Liver (tissue), 8 donors: ENCODE measurements at regions not wholly inside any gene's neighbourhood (a gene's known extent, or its start where the extent isn't known, plus 50 kb on each side); places are given as distances from the start of the nearest gene placed in this dataset.
"Not testable (repeated sequence)": the region's sequence is repeated elsewhere in the genome, so short reads cannot be mapped to it uniquely, and the experiment has no call there.

Experiments used
- DNase-seq: peaks from one replicate; pipeline ENCODE4 v3.0.0-alpha.2; 2017; ENCODE audit warnings: low spot score
- H3K27ac ChIP-seq, 2 donors: one replicate each; pipeline ENCODE4 v1.7.0; 2013; ENCODE audit warnings: inconsistent platforms in 2 of 2, low read length in 2 of 2, control low read depth in 1 of 2, low read depth in 1 of 2, mild to moderate bottlenecking in 1 of 2
- H3K27me3 ChIP-seq, 4 donors: one replicate each; pipeline versions ENCODE4 v1.6.1 to v1.7.0; 2013; ENCODE audit warnings: low read length in 3 of 4, inconsistent platforms in 1 of 4, mild to moderate bottlenecking in 1 of 4, moderate library complexity in 1 of 4; ENCODE audit not compliant: control insufficient read depth in 4 of 4, insufficient read depth in 4 of 4
- H3K36me3 ChIP-seq, 4 donors: one replicate each; pipeline versions ENCODE4 v1.6.1 to v1.7.0; 2013; ENCODE audit warnings: low read length in 3 of 4, mild to moderate bottlenecking in 3 of 4, low read depth in 1 of 4, moderate library complexity in 1 of 4; ENCODE audit not compliant: control insufficient read depth in 4 of 4, insufficient read depth in 3 of 4
- H3K4me1 ChIP-seq, 4 donors: one replicate each; pipeline versions ENCODE4 v1.6.1 to v1.7.0; 2013; ENCODE audit warnings: low read length in 3 of 4, mild to moderate bottlenecking in 3 of 4, moderate library complexity in 1 of 4; ENCODE audit not compliant: control insufficient read depth in 4 of 4, insufficient read depth in 4 of 4
- H3K4me3 ChIP-seq, 3 donors: one replicate each; pipeline versions ENCODE4 v1.6.1 to v1.7.0; 2013; ENCODE audit warnings: low read length in 3 of 3, control low read depth in 1 of 3, low read depth in 1 of 3, mild to moderate bottlenecking in 1 of 3
- H3K9ac ChIP-seq, 2 donors: one replicate each; pipeline ENCODE4 v1.7.0; 2013; ENCODE audit warnings: low read length in 2 of 2, mild to moderate bottlenecking in 2 of 2, moderate library complexity in 2 of 2, control low read depth in 1 of 2, low read depth in 1 of 2
- H3K9me3 ChIP-seq, 4 donors: one replicate each; pipeline versions ENCODE4 v1.6.1 to v1.7.0; 2013; ENCODE audit warnings: low read length in 3 of 4; ENCODE audit not compliant: control insufficient read depth in 4 of 4
- FOXA1 ChIP-seq: IDR thresholded peaks from 2 replicates; pipeline ENCODE4 v1.6.1; 2016; ENCODE audit warnings: antibody characterized with exemption
- FOXA2 ChIP-seq: IDR thresholded peaks from 2 replicates; pipeline ENCODE4 v1.6.1; 2016; ENCODE audit warnings: antibody characterized with exemption
- HNF4A ChIP-seq, 2 donors: conservative IDR thresholded peaks; 2 replicates each; pipeline ENCODE4 v1.6.1; 2016; ENCODE audit warnings: antibody characterized with exemption in 2 of 2, mild to moderate bottlenecking in 2 of 2
- HNF4G ChIP-seq: IDR thresholded peaks from 2 replicates; pipeline ENCODE4 v1.6.1; 2016; ENCODE audit warnings: antibody characterized with exemption
- JUND ChIP-seq, 2 donors: IDR thresholded peaks; 2 replicates each; pipeline ENCODE4 v1.6.1; 2016; ENCODE audit warnings: antibody characterized with exemption in 2 of 2
- NR2F2 ChIP-seq: IDR thresholded peaks from 2 replicates; pipeline ENCODE4 v1.6.1; 2016; ENCODE audit warnings: antibody characterized with exemption
- RAD21 ChIP-seq, 2 donors: IDR thresholded peaks; 2 replicates each; pipeline ENCODE4 v1.6.1; 2016; ENCODE audit warnings: antibody characterized with exemption in 2 of 2, mild to moderate bottlenecking in 2 of 2
- RXRA ChIP-seq, 2 donors: IDR thresholded peaks; 2 replicates each; pipeline ENCODE4 v1.6.1; 2017 to 2018; ENCODE audit warnings: antibody characterized with exemption in 2 of 2, mild to moderate bottlenecking in 1 of 2
- SP1 ChIP-seq: IDR thresholded peaks from 2 replicates; pipeline ENCODE4 v1.6.1; 2018; ENCODE audit warnings: antibody characterized with exemption, mild to moderate bottlenecking
- TAF1 ChIP-seq: conservative IDR thresholded peaks from 2 replicates; pipeline ENCODE4 v1.6.1; 2016; ENCODE audit warnings: antibody characterized with exemption, mild to moderate bottlenecking
- YY1 ChIP-seq: IDR thresholded peaks from 2 replicates; pipeline ENCODE4 v1.6.1; 2016; ENCODE audit warnings: antibody characterized with exemption, mild to moderate bottlenecking
- WGBS: extraction: QIAGEN DNeasy Blood & Tissue Kit; methylation state at CpG from one replicate; pipeline ENCODE4 v1.1.7; 2013; 5-methylcytosine and 5-hydroxymethylcytosine counted together
- TF ChIP-seq, protein P1 (sequence below): IDR thresholded peaks from 2 replicates; pipeline ENCODE4 v1.6.1; 2016; ENCODE audit warnings: antibody characterized with exemption
- TF ChIP-seq, protein P2 (sequence below): fragments of 150-350 bp; IDR thresholded peaks from 2 replicates; pipeline ENCODE4 v1.5.1; 2017; ENCODE audit warnings: improper control_type of control experiment, low read depth, low read length; ENCODE audit not compliant: missing input control
- TF ChIP-seq, protein P3 (sequence below): IDR thresholded peaks from 2 replicates; pipeline ENCODE4 v1.6.1; 2016; ENCODE audit warnings: antibody characterized with exemption
- TF ChIP-seq, protein P4 (sequence below): IDR thresholded peaks from 2 replicates; pipeline ENCODE4 v1.6.1; 2016; ENCODE audit warnings: antibody characterized with exemption
- donor health status: healthy.
- donor health status: healthy.
- donor health status: healthy.
- donor health status: healthy.
- donor health status: healthy.

DNA sequence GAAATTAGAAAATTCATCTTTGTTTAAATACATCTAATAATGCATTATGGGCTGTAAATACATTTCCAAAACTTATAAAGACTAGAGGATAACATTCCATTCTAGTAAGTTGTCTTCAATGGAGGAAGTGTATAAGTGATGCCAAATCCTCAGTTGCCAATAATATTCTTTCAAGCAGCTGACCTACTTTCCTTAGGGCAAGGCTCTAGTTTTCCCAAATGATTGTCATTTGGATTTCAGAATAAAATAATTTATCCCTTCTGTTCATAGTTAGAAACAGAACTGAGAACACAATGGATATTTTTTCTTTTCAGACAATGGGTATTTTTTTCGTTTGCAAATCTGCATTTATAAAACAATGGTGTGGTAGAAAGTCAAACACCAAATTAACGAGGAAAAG is 354.9 kb upstream of the ADAMTS5 start:
- TF ChIP-seq TAF1 (no peak), RXRA (IDR thresholded peaks at IDR 0.05) (no peak), FOXA1 (no peak), SP1 (no peak), HNF4A (conservative IDR thresholded peaks at IDR 0.05) (no peak)
- TF ChIP-seq, protein P1, sequence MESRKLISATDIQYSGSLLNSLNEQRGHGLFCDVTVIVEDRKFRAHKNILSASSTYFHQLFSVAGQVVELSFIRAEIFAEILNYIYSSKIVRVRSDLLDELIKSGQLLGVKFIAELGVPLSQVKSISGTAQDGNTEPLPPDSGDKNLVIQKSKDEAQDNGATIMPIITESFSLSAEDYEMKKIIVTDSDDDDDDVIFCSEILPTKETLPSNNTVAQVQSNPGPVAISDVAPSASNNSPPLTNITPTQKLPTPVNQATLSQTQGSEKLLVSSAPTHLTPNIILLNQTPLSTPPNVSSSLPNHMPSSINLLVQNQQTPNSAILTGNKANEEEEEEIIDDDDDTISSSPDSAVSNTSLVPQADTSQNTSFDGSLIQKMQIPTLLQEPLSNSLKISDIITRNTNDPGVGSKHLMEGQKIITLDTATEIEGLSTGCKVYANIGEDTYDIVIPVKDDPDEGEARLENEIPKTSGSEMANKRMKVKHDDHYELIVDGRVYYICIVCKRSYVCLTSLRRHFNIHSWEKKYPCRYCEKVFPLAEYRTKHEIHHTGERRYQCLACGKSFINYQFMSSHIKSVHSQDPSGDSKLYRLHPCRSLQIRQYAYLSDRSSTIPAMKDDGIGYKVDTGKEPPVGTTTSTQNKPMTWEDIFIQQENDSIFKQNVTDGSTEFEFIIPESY: no peak
- 74% methylated on average over 2 of the region's 2 CpGs for WGBS
- Histone ChIP-seq H3K27me3 (no peaks in the 10 kb centered on the region), H3K36me3 (no peaks in the 10 kb centered on the region), H3K4me1 (no peaks in the 10 kb centered on the region), H3K9ac (no peak overlapping the region), H3K4me3 (no peak overlapping the region), H3K9me3 (no peaks in the 10 kb centered on the region), H3K27ac (no peak overlapping the region)
- DNase-seq: no peak

DNA sequence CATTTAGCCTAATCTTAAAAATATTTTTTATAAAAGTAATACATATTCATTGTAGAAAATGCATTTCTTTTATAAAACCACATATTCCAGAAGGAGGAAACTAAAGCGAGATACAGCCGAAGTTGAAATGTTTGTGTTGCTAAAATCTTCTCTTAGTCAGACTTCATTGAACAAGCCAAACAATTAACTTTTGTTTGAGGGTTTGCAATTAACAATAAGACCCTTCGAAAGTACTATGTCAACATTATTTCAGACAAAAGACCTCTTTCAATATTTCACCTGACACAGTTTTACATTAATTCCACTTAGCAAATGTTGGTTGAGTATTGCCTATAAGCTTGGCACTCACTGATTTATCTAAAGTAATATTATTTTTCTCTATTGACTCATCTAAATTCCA is 354.0 kb upstream of the ADAMTS5 start:
- DNase-seq: no peak
- WGBS: 68% methylated on average over 3 of the region's 3 CpGs
- H3K36me3 ChIP-seq: no peaks in the 10 kb centered on the region
- TF ChIP-seq SP1 (no peak), RXRA (IDR thresholded peaks at IDR 0.05) (no peak), RAD21 (IDR thresholded peaks at IDR 0.05) (no peak), YY1 (no peak), JUND (IDR thresholded peaks at IDR 0.05) (no peak), HNF4A (conservative IDR thresholded peaks at IDR 0.05) (no peak), NR2F2 (no peak), HNF4G (no peak), FOXA1 (no peak), FOXA2 (no peak)
- TF ChIP-seq, protein P2, sequence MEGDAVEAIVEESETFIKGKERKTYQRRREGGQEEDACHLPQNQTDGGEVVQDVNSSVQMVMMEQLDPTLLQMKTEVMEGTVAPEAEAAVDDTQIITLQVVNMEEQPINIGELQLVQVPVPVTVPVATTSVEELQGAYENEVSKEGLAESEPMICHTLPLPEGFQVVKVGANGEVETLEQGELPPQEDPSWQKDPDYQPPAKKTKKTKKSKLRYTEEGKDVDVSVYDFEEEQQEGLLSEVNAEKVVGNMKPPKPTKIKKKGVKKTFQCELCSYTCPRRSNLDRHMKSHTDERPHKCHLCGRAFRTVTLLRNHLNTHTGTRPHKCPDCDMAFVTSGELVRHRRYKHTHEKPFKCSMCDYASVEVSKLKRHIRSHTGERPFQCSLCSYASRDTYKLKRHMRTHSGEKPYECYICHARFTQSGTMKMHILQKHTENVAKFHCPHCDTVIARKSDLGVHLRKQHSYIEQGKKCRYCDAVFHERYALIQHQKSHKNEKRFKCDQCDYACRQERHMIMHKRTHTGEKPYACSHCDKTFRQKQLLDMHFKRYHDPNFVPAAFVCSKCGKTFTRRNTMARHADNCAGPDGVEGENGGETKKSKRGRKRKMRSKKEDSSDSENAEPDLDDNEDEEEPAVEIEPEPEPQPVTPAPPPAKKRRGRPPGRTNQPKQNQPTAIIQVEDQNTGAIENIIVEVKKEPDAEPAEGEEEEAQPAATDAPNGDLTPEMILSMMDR: no peak
- TF ChIP-seq, protein P1: no peak
- TF ChIP-seq, protein P3, sequence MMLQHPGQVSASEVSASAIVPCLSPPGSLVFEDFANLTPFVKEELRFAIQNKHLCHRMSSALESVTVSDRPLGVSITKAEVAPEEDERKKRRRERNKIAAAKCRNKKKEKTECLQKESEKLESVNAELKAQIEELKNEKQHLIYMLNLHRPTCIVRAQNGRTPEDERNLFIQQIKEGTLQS: no peak
- TF ChIP-seq, protein P4, sequence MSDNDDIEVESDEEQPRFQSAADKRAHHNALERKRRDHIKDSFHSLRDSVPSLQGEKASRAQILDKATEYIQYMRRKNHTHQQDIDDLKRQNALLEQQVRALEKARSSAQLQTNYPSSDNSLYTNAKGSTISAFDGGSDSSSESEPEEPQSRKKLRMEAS: no peak
- H3K9me3 ChIP-seq: no peaks in the 10 kb centered on the region
- H3K27ac ChIP-seq: no peak overlapping the region
- no peaks in the 10 kb centered on the region for H3K4me1 ChIP-seq
- no peak overlapping the region for H3K9ac ChIP-seq
- no peak overlapping the region for H3K4me3 ChIP-seq
- no peaks in the 10 kb centered on the region for H3K27me3 ChIP-seq

DNA sequence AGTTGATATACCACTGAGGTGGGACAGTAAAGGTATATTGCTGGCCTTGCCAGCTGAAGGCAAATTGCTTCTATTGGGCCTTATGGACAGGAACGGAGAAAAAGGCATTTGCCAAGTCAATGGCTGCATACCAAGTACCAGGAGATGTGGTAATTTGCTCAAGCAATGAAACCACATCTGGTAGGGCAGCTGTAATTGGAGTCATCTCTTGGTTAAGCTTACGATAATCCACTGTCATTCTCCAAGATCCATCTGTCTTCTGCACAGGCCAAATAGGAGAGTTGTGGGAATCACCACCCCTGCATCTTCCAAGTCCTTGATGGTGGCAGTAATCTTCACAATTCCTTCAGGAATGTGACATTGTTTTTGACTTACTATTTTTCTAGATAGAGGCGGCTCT is 350.7 kb upstream of the ADAMTS5 start:
- not testable (repeated sequence) for H3K4me1 ChIP-seq

More for the DNA sequence above, 350.7 kb upstream of the ADAMTS5 start:
- not testable (repeated sequence) for H3K9me3 ChIP-seq, DNase-seq, H3K4me3 ChIP-seq, H3K27ac ChIP-seq, H3K27me3 ChIP-seq, H3K9ac ChIP-seq, H3K36me3 ChIP-seq
- 65% methylated on average over 3 of the region's 3 CpGs for WGBS
